ENCODE measurements at regions not wholly inside any gene's neighbourhood (a gene's known extent, or its start where the extent isn't known, plus 50 kb on each side); places are given as distances from the start of the nearest gene placed in this dataset.
"Not testable (repeated sequence)": the region's sequence is repeated elsewhere in the genome, so short reads cannot be mapped to it uniquely, and the experiment has no call there.

GRCh38 chr6:4346659-4347333, 211.4 kb upstream of the ECI2 start:
- DNase-seq: no peak

GRCh38 chr6:4345543-4345942, 210.2 kb upstream of the ECI2 start:
- DNase-seq: no peak

GRCh38 chr6:4344317-4344899, 209.0 kb upstream of the ECI2 start:
- no peak for DNase-seq

- no peak for DNase-seq
Observed at GRCh38 chr6:4342407-4343137, 207.2 kb upstream of the ECI2 start.

GRCh38 chr6:4341078-4341797, 205.9 kb upstream of the ECI2 start:
- no peak for DNase-seq

- no peak for DNase-seq
Observed at GRCh38 chr6:4340544-4340943, 205.2 kb upstream of the ECI2 start.

GRCh38 chr6:4338884-4339283, 203.5 kb upstream of the ECI2 start:
- no peak for DNase-seq

GRCh38 chr6:4336778-4337442, 201.5 kb upstream of the ECI2 start:
- no peak for DNase-seq

- DNase-seq: no peak
Observed at GRCh38 chr6:4336084-4336483, 200.7 kb upstream of the ECI2 start.

GRCh38 chr6:4334158-4334740, 198.9 kb upstream of the ECI2 start:
- DNase-seq: not testable (repeated sequence)

GRCh38 chr6:4327841-4328240, 192.5 kb upstream of the ECI2 start:
- no peak for DNase-seq

GRCh38 chr6:4324746-4325145, 189.4 kb upstream of the ECI2 start:
- no peak for DNase-seq

GRCh38 chr6:4323322-4323721, 187.9 kb upstream of the ECI2 start:
- DNase-seq: no peak

GRCh38 chr6:4322846-4323309, 187.5 kb upstream of the ECI2 start:
- no peak for DNase-seq

- no peak for DNase-seq
Observed at GRCh38 chr6:4322134-4322845, 186.9 kb upstream of the ECI2 start.

GRCh38 chr6:4320860-4321259, 185.5 kb upstream of the ECI2 start:
- no peak for DNase-seq

- no peak for DNase-seq
Observed at GRCh38 chr6:4319981-4320683, 184.8 kb upstream of the ECI2 start.

GRCh38 chr6:4318321-4318720, 182.9 kb upstream of the ECI2 start:
- DNase-seq: no peak

- no peak for DNase-seq
Observed at GRCh38 chr6:4316867-4317400, 181.6 kb upstream of the ECI2 start.

- DNase-seq: no peak
Observed at GRCh38 chr6:4314201-4314707, 178.9 kb upstream of the ECI2 start.

All from NCI-H446 (cell line).